Sigmoid colon (tissue), 3 donors: ENCODE measurements at regions not wholly inside any gene's neighbourhood (a gene's known extent, or its start where the extent isn't known, plus 50 kb on each side); places are given as distances from the start of the nearest gene placed in this dataset.

Experiments used
- POLR2A ChIP-seq, 2 donors: fragments of 450-650 bp; IDR thresholded peaks; one replicate each; pipeline ENCODE4 v1.6.1; 2016; ENCODE audit warnings: antibody characterized with exemption in 2 of 2, mild to moderate bottlenecking in 2 of 2, moderate library complexity in 2 of 2
- TF ChIP-seq, protein P1 (sequence below), 4 experiments: fragments of 450-650 bp in 3 of 4; fragments of 200-600 bp in 1 of 4; IDR thresholded peaks; one replicate each; pipeline ENCODE4 v1.5.1; 2016 to 2019; ENCODE audit warnings: antibody characterized with exemption in 4 of 4, mild to moderate bottlenecking in 3 of 4, moderate library complexity in 2 of 4

DNA sequence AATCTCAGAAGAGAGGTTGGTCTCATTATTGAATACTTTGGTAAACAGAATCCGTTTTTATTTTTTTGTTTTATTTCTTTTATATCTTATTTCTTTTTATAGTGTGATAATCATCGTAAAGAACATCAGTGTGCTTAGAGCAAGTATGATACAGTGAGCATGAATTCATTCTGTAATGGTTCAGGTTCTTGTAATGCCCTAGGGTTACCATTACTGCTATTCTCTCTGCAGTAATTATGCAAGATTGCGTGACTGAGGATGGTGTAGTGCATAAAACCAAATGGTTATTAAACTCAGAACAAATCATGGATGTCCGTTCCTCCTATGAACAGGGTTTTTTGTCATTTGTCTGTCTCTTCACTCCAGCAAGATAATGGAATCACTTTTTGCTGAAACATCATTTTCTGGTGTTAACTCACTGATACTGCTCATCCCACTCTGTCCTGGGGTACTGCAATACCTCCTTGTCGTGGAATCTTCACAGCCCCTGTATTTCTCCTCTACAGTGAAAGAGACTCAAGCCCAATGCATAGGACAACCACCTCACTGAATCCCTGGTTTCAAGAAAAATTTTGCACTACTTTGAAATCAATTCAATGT, 274.8 kb upstream of the ST6GAL2 start:
- no peak for TF ChIP-seq POLR2A (IDR thresholded peaks at IDR 0.05)
- TF ChIP-seq, protein P1, sequence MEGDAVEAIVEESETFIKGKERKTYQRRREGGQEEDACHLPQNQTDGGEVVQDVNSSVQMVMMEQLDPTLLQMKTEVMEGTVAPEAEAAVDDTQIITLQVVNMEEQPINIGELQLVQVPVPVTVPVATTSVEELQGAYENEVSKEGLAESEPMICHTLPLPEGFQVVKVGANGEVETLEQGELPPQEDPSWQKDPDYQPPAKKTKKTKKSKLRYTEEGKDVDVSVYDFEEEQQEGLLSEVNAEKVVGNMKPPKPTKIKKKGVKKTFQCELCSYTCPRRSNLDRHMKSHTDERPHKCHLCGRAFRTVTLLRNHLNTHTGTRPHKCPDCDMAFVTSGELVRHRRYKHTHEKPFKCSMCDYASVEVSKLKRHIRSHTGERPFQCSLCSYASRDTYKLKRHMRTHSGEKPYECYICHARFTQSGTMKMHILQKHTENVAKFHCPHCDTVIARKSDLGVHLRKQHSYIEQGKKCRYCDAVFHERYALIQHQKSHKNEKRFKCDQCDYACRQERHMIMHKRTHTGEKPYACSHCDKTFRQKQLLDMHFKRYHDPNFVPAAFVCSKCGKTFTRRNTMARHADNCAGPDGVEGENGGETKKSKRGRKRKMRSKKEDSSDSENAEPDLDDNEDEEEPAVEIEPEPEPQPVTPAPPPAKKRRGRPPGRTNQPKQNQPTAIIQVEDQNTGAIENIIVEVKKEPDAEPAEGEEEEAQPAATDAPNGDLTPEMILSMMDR (IDR thresholded peaks at IDR 0.05): no peak
